ENCODE measurements at regions not wholly inside any gene's neighbourhood (a gene's known extent, or its start where the extent isn't known, plus 50 kb on each side); places are given as distances from the start of the nearest gene placed in this dataset.

DNA sequence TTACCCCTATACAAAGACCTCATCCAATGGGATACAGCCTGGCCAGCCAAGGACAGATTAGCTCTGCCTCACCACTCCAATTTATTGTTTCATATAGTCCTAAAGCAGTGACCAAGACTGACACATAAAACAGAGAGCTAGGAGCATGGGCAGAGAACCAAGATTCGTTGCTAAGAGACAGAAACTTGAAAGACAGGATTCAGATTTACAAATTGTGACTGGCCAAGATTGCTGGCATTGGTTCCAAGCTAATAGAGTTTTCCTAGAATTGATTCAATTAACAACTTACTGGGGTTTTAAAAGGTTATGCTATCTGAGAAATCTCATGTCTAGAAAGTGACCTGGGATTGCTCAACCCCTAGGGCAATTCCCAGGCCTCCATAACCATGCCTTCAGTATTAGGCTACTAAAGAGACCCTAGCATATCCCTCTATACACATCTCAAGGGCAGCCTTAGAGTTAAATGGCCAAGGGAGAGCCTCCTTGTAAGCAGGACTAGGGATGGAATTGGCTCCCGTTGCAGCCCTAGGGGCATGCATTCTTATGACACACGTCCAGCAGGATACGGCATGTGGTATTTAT lies 75.6 kb downstream of the ICOS start:
- no peak for DNase-seq

DNA sequence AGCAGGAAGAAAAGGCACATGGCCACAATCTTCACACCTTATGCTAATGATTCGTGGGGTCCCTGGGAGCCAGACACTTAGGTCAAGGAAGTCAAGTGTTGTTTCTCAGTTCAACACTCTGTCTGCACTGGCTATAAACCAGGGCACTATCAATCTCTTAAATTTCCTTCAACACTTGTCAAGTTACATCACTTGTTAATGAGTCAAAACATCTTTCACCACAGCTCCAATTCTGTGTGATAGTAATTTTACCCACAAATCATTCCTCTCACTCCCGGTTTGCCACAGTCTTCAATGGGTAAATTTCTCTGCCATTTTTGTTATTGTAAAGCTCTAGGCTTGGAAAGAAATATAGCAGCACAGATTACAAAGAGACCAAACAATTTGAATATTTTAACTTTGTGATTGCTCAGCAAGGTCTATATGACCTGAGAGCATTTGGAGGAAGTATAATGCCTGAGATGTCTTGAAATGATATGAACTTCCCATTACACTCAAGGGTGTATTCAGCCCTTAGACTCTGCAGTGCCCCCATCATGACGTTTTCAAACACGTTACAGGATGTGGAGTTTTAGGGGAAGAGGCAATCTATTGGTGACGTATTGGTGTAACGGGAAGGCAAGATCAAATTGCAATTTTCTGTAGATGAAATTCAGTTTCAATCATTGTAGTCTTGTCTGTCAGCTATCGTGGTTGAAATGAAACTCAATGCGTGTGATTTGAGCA lies 78.7 kb downstream of the ICOS start:
- no peak for DNase-seq

DNA sequence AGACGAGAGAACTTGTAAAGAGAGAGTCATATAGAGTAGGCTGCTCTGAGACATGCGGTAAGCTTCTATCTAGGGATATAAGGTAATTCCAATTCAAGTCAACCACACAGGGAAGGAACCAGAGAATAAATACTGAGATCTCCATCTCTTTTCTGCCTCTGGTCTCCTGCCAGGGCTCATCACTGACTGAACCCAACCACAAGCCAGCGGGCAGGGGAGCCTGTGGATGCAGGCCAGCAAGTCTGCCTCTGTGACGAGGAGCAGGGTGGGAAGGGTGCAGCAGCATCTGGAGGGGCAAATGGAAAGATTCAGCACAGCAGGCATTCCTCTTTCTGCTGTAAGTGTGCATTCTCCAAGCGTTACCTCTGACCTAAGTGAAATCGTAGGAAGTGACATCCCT lies 82.2 kb downstream of the ICOS start:
- DNase-seq: no peak

DNA sequence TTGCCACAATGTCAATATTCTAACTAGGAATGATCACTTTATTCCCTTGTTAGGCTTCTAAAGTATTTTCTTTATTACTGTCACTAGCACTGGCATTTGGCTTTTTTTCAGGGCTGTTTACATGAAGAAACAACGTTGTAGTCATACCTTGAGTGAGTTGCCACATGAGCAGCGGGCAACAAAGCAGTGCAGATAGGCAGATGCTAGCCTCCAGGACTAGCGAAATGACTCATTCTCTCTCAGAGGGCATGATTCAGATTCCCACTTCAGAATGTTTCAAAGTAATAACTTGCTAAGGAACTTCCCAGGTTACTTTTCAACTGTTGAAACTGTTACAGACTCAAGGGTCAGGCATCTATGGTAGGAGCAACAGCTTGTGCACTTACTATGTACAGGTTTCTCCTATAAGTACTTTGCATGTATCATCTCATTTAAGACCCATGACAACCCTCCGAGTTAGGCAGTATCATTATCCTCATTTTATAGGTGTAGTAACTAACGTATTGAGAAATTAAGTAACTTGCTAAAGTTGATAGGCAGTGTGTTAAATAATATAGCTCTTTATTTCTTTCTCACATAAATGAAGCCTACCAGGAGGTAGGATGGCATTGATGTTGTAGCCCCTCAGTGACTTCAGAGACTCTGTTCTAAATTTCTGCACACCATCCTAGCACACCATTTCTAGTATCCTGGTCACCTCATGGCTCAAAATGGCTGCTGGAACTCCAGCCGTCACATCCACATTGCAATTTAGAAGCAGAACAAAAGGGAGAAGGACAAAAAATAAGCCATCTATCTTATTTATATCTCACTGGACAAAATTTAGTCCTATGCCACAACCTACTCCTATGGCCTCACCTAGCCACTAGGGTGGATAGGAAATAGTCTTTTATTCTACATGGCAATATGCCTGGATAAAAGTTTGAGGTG lies 83.3 kb downstream of the ICOS start:
- no peak for DNase-seq

DNA sequence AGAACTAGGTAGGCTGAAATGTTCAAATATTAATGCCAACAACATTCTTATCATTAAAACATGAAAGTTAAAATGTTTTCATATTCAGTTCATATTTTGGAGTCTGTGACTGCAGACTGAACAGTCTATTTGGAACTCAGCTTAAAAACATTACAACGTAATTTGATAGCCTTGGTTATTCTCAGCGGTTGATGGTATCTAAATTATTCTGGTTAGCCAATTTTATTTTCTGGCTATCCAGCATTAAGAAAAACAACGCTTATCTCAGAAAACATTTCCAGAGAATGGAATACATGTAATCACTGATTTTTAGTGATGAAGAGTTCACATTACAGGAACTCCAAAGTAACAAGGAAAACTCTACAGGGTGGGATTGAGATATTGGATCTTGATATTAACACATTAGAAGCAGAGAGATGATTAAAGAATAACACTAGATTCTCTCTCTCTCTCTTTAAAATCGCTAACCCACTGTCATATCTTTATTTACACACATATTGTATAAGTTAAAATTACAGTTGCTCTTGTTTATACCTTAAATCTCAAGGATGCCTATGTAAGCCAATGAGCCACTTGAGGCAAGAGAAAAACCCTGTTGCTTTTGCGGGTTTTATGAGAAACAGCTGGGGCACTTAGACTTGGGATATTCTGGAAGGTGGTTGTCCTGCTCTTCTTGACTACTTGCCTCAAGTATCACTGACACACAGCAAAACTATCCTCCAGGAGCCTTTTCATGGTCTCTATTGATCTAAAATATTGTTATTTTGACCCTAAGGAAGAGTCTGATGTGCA lies 84.9 kb downstream of the ICOS start:
- no peak for DNase-seq

DNA sequence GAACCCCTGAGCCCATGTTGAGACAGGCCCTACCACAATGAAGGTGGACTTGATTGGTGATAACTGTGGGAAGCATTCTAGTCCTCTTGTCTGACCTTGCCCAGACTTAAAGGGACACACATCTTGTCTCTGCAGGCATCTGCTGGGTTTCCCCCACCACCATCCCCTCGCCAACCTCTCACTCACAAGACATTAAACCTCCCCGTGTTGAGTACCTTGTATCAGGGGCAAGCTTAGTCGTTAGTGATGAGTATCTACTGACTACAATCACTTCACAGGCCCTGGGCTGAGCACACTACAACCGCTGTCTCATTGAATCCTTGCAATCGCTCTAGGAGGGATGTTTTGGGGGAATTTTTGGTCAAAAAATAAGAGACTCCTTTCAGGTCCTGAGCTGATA lies 86.0 kb downstream of the ICOS start:
- DNase-seq: no peak

DNA sequence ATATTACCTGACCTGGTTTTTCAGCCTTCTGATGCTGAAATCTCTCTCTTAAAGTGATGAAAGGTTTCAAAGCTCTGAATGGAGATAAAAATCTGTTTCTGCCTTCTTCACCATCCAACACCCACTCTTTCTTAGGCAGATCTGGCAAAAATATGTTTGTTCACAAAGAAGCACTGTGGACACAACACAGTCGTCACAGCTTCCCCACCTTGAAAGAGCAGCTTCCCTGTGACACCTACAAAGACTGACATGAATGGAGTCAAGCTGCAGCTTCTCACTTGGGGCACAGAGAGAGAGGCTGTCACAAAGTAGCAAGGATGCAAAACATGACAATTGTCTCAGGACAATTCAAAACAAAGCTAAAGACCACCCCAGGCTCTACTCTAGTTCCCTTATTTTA lies 86.5 kb downstream of the ICOS start:
- DNase-seq: no peak

DNA sequence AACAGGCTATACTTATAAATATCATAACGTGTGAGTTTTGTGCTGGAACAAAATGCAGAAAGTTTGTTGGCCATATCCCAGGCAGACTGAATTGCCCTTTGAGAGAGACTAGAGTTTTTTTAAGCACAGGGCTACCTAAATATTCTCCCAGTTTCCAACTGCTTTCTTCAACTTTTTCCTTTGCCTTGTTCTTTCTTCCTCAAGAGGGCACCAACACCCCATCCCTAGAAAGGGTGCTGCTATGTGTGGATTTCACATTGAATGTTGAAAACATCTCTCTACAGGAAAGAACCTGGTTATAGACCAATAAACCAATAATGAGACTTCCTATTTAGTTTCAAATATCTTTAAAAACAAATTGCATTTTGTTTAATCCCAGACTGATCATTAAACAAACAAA lies 87.9 kb downstream of the ICOS start:
- DNase-seq: peak in 1 of 2 experiments; percentile 1

DNA sequence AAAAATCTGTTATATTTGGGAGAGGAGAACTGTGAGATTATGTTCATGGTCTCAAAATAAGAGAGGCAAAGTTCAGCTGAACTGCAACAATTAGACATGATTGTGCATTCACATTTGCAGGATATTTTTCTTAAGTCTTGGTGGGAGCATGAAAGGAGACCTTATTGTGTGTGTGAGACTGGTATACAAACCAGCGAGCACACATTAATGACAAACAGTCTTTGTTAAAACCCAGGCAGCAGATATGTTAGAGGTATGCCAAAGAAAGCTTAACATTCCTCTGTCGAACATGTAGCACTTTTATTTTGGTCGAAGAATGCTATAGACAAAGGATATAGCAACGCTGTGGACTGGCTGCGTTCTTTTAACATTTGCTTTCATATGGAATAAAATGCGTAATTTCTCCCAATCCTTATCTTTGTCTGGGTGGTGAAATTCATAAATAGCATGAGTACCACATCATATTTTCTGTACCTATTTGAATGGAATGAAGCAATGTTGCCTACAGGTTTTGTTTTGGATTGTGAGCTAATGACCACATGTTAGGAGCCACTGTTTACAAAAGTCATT lies 88.4 kb downstream of the ICOS start:
- no peak for DNase-seq

DNA sequence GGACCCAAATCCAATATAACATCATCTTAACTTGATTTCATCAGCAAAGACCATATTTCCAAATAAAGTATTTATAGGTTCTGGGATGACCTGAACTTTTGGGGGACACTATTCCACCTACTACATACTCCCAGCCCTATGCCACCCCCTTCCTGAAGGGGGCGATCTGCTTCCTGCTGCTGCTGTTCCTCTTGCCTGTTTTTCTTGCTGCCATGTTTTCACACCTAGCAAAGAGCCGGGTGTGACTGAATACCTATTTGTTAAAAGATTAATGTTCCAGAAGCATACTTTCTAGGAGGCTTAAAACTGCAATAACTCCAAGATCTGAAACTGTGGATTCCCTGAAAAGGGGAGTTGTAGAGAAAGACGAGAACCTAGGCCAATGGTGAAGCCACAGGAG lies 89.7 kb downstream of the ICOS start:
- DNase-seq: no peak

DNA sequence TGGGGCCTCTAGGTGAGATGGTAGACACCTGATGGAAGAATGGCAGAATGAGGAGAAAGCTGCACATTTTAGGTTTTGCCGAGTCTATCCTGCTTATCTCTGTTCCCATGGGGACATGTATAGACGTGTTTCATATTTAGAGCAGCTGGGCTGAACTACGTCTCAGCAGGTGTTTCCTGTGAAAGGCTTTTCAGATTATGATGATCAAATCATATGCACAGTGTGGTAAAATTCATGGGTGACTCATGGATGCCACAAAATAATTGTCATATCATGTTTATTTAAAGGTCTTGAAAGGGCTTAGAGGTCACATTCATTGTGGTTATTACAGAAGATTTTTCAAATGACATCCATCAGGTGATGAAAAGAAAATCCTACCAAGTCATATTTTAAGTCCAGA lies 90.5 kb downstream of the ICOS start:
- peak in 1 of 2 experiments; percentile 6 for DNase-seq

DNA sequence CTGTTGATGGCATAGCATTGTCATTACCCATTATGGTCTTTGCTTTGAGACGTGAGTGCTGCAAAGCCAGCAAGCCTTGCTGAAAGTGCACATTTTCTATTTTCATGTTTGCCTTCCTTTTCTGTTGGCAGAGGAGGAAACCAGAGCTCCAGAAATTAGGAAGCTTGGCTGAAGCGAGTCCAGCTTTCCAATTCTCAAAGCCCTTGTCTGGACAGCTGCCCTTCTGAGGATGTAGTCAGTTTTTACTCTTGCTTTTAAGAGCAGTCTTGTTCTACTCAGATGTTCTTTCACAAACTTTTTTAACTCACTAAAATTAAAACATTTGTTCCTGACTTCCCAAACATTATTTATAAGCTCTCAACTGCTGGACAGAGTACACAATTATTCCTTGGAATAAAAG lies 93.8 kb downstream of the ICOS start:
- no peak for DNase-seq

DNA sequence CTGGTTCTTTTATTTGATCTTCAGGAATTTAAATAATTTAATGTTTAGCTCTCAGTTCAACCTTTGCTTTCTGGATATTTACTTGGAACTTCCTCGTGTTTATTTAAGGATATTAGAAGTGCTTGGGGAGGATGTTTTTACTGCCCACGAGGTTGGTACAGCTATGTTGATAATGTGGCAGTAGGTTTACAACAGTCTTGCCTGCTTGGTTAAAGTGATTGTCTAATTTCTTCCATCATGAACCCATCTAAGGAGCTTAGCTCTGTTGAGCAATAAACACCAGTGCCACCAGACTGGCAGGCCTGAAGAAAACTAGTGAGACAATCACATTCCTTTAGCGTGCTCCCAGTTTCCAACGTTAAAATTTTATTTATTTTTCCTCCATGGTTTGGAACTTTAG lies 94.5 kb downstream of the ICOS start:
- DNase-seq: no peak

DNA sequence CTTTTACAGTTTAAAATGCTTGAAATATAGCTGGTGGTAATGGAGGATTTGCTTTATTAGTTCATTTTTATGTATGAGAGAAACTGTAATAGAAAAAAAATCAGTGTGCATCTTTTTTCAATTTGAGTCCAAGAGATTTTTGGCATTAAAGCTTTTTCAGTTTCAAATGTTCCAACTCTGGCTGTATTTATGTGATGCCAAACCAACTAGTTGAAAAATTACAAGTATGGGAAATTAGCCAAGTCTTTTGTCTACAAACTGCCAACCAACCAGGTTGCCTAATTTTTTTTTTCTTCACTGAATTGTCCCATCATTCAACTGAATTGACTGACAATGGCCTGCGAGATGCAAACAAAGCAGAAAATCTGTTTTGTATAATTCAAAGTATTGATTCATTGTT lies 95.7 kb downstream of the ICOS start:
- no peak for DNase-seq

DNA sequence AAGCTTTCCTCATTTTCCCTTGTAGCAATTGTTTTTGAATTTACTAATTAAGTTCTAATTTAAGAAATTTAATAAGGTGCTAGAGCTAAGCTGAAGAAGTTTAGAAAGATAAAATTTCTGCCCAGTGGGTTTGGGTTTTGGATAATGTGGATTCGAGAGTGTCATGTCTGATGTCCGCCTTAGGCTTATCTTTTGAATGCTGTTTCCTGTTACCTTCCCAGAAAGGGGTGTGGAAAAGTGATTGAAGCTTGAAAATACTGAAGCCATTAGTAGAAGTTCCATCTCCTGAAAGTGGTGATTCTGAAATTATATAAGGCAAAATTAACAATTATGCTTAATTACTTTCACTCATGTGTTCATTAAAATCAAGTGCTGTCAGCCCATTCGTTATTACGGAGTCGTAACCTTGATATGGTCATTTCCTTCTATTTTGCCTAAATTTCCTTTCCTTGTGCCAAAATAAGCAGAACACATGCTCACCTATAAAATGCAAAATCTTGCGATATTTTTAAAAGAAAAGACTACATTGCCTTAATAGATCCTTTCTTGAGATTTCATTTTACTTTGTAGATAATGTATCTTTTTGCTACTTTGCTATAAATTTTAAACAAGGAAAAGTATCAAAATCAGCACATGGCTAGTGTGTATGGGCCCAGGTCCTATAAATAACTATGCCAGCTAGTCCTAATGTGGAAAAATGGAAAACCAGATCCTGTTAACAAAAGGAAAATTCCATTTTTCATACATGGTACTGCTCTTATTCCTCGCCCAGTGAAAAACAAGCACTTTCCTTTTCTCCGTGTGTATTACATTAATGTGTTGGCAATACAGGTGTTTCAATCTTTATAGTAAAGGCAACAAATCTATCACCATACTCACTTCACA lies 97.3 kb downstream of the ICOS start:
- no peak for DNase-seq

DNA sequence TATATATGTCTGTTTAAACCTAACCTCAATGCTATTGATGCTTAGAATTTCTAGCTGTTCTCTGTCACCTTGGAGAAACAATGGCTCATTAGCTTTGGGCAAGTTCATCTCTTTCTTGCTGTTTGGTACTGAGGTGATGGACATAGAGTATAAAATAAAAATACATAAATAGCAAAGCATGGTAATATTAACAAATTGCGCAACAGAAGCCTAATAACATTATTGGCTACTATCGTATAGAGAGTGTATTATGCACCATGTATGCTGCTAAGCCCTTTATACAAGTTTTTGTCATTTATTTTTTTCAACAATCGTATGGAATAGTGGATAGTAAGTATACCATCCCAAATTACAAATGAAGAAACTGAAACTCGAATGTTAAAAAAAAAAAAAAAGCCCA lies 100.1 kb downstream of the ICOS start:
- DNase-seq: no peak

DNA sequence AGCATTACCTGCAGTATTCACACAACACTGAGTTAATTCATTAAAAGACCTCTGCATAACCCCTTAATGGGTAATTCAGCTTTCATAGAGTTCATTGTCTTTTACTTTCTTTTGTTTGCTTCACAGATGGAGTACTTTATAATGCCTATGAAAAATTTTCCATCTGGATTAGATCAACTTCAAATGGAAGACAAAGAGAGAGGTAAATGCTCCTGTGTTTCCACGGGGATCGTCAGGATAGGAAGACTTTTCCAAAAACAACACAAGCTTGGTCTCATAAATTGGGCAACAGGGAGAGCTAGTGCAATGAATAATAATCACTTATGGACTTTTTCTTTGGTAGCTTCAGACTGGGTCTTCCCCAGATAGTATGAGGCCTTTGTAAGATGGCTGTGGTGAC lies 100.7 kb downstream of the ICOS start:
- DNase-seq: no peak

DNA sequence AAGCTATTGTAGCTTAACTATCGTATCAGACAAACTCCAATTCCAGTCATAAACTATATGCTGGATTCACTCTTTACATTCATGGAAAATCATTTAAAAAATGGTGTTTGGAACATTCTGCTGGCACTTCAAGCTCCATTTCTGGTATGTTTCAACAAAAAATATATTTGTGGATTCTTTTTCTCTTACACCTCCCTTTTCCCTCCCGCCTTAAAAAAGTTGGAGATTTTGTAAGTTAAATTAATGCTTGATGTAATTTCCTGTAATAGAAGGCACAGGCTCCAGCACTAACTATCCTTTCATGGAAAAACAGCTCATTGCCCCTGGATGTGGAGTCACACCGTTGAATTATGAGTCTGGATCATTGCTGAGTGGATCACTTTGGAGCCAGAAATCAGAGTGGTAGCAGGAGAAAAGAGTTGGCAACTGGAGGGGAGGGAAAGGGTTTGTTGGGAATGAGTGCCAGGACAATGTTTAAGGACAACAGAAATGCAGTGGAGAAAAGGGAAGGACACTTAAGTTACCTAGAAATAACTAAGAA lies 102.8 kb downstream of the ICOS start:
- DNase-seq: no peak

DNA sequence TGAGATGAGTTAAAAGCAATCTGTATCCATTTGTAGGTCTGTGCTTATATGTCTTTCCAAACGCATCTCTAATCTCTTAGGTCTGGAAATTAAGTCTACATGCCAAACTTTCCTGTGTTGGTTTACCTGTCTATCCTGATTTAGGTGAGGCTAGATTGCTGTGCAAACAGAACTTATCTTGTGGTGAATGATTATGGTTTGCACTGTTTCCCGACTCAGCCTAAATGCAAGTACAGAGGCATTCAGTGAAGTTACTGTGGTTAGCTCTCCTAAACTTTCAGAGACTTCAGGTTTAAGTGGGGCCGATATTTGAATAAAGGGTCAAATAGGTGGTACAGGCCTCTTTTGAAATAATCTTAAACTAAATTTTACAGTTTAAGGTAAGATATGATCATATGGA lies 103.5 kb downstream of the ICOS start:
- DNase-seq: no peak

DNA sequence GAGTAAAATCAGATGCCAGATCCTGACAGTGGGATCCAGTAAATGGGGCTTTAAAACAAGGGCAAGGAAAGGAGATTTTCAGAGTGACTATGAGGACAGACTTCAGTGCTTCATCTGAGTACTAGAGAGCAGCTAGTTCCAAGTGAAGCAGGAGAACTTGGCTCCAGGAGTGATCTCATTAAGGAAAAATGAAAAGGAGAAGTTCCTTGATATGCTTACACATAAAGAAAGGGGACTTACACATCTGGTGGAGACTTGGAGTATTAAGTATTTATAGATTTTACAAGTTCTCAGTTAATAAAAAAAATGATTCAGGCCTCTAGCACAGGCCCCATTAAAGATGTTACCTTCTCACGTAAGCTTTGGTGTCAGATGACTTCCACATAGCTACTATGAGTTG lies 105.8 kb downstream of the ICOS start:
- no peak for DNase-seq

DNA sequence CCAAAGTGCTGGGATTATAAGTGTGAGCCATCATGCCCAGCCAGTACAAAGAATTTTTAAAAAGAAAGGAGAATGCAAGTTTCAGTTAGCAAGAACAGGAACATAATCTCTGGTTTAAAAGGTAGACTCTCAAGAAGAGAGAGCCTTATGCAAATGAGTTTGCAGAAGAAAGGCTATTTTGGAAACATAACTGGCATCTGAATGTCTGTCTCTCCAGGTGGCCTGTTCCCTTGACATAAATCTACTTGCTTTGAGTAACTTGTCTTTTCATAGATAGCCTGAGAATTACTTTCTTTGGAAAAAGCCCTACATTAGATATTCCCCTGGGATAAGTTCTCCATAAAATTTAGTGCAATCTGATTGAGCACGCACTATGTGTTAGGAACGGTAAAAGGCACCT lies 109.6 kb downstream of the ICOS start:
- DNase-seq: no peak

DNA sequence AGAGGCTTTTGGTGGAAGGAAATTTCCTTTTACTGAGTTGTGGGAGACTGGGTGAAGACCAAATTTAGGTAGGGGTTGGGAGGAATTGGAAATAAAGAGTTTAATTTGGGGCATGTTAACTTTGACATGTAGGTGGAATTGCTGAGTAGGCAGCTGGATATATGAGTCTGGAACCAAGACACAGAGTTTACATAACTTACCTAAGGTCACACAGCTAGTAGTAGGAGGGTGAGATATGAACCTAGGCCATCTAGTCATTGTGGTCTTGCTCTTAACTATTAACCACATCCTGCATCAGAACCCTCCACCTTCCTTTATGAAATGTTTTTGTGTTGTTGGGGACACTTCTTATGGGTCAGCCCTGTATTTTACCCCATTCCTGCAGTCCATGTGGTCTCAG lies 113.1 kb downstream of the ICOS start:
- DNase-seq: no peak
